Liver (tissue), 8 donors: ENCODE measurements at regions not wholly inside any gene's neighbourhood (a gene's known extent, or its start where the extent isn't known, plus 50 kb on each side); places are given as distances from the start of the nearest gene placed in this dataset.

ENCODE experiments used
- DNase-seq: peaks from one replicate; pipeline ENCODE4 v3.0.0-alpha.2; 2017; ENCODE audit warnings: low spot score
- H3K27ac ChIP-seq, 2 donors: one replicate each; pipeline ENCODE4 v1.7.0; 2013; ENCODE audit warnings: inconsistent platforms in 2 of 2, low read length in 2 of 2, control low read depth in 1 of 2, low read depth in 1 of 2, mild to moderate bottlenecking in 1 of 2
- H3K27me3 ChIP-seq, 4 donors: one replicate each; pipeline versions ENCODE4 v1.6.1 to v1.7.0; 2013; ENCODE audit warnings: low read length in 3 of 4, inconsistent platforms in 1 of 4, mild to moderate bottlenecking in 1 of 4, moderate library complexity in 1 of 4; ENCODE audit not compliant: control insufficient read depth in 4 of 4, insufficient read depth in 4 of 4
- H3K36me3 ChIP-seq, 4 donors: one replicate each; pipeline versions ENCODE4 v1.6.1 to v1.7.0; 2013; ENCODE audit warnings: low read length in 3 of 4, mild to moderate bottlenecking in 3 of 4, low read depth in 1 of 4, moderate library complexity in 1 of 4; ENCODE audit not compliant: control insufficient read depth in 4 of 4, insufficient read depth in 3 of 4
- H3K4me1 ChIP-seq, 4 donors: one replicate each; pipeline versions ENCODE4 v1.6.1 to v1.7.0; 2013; ENCODE audit warnings: low read length in 3 of 4, mild to moderate bottlenecking in 3 of 4, moderate library complexity in 1 of 4; ENCODE audit not compliant: control insufficient read depth in 4 of 4, insufficient read depth in 4 of 4
- H3K4me3 ChIP-seq, 3 donors: one replicate each; pipeline versions ENCODE4 v1.6.1 to v1.7.0; 2013; ENCODE audit warnings: low read length in 3 of 3, control low read depth in 1 of 3, low read depth in 1 of 3, mild to moderate bottlenecking in 1 of 3
- H3K9ac ChIP-seq, 2 donors: one replicate each; pipeline ENCODE4 v1.7.0; 2013; ENCODE audit warnings: low read length in 2 of 2, mild to moderate bottlenecking in 2 of 2, moderate library complexity in 2 of 2, control low read depth in 1 of 2, low read depth in 1 of 2
- H3K9me3 ChIP-seq, 4 donors: one replicate each; pipeline versions ENCODE4 v1.6.1 to v1.7.0; 2013; ENCODE audit warnings: low read length in 3 of 4; ENCODE audit not compliant: control insufficient read depth in 4 of 4
- CTCF ChIP-seq: fragments of 150-350 bp; IDR thresholded peaks from 2 replicates; pipeline ENCODE4 v1.5.1; 2017; ENCODE audit warnings: improper control_type of control experiment, low read depth, low read length; ENCODE audit not compliant: missing input control
- EGR1 ChIP-seq, 2 donors: IDR thresholded peaks; 2 replicates each; pipeline ENCODE4 v1.6.1; 2016 to 2018; ENCODE audit warnings: antibody characterized with exemption in 2 of 2, low read depth in 2 of 2
- FOXA1 ChIP-seq: IDR thresholded peaks from 2 replicates; pipeline ENCODE4 v1.6.1; 2016; ENCODE audit warnings: antibody characterized with exemption
- FOXA2 ChIP-seq: IDR thresholded peaks from 2 replicates; pipeline ENCODE4 v1.6.1; 2016; ENCODE audit warnings: antibody characterized with exemption
- HNF4A ChIP-seq, 2 donors: conservative IDR thresholded peaks; 2 replicates each; pipeline ENCODE4 v1.6.1; 2016; ENCODE audit warnings: antibody characterized with exemption in 2 of 2, mild to moderate bottlenecking in 2 of 2
- HNF4G ChIP-seq: IDR thresholded peaks from 2 replicates; pipeline ENCODE4 v1.6.1; 2016; ENCODE audit warnings: antibody characterized with exemption
- MAX ChIP-seq: IDR thresholded peaks from 2 replicates; pipeline ENCODE4 v1.6.1; 2016; ENCODE audit warnings: antibody characterized with exemption
- NR2F2 ChIP-seq: IDR thresholded peaks from 2 replicates; pipeline ENCODE4 v1.6.1; 2016; ENCODE audit warnings: antibody characterized with exemption
- RAD21 ChIP-seq, 2 donors: IDR thresholded peaks; 2 replicates each; pipeline ENCODE4 v1.6.1; 2016; ENCODE audit warnings: antibody characterized with exemption in 2 of 2, mild to moderate bottlenecking in 2 of 2
- RXRA ChIP-seq, 2 donors: IDR thresholded peaks; 2 replicates each; pipeline ENCODE4 v1.6.1; 2017 to 2018; ENCODE audit warnings: antibody characterized with exemption in 2 of 2, mild to moderate bottlenecking in 1 of 2
- SP1 ChIP-seq: IDR thresholded peaks from 2 replicates; pipeline ENCODE4 v1.6.1; 2018; ENCODE audit warnings: antibody characterized with exemption, mild to moderate bottlenecking
- TAF1 ChIP-seq: conservative IDR thresholded peaks from 2 replicates; pipeline ENCODE4 v1.6.1; 2016; ENCODE audit warnings: antibody characterized with exemption, mild to moderate bottlenecking
- YY1 ChIP-seq: IDR thresholded peaks from 2 replicates; pipeline ENCODE4 v1.6.1; 2016; ENCODE audit warnings: antibody characterized with exemption, mild to moderate bottlenecking
- ZBTB33 ChIP-seq: IDR thresholded peaks from 2 replicates; pipeline ENCODE4 v1.6.1; 2016; ENCODE audit warnings: antibody characterized with exemption
- WGBS: extraction: QIAGEN DNeasy Blood & Tissue Kit; methylation state at CpG from one replicate; pipeline ENCODE4 v1.1.7; 2013; 5-methylcytosine and 5-hydroxymethylcytosine counted together
- TF ChIP-seq, protein P1 (sequence below): IDR thresholded peaks from 2 replicates; pipeline ENCODE4 v1.6.1; 2016; ENCODE audit warnings: antibody characterized with exemption, mild to moderate bottlenecking
- donor health status: healthy.
- donor health status: healthy.
- donor health status: healthy.
- donor health status: healthy.
- donor health status: healthy.

DNA sequence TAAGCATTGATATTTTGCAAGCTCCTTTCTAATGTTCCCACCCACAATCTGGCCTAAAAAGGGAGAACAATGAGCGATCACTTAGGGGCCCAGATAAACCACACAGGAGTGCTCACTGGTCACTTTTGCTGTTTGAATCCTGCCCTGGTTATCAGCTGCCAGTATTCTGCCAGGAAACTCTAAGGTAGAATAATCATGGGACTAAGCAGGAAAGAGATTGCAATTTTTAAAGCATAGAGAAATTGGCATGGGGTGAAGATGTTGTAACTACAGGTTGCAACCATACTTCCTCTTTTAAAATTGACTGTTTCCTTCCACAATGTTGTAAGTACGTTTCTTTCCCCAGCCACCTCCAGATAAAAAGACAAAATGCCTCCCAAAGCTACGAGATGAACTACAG lies 251.2 kb upstream of the CDH11 start:
- TF ChIP-seq, protein P1, sequence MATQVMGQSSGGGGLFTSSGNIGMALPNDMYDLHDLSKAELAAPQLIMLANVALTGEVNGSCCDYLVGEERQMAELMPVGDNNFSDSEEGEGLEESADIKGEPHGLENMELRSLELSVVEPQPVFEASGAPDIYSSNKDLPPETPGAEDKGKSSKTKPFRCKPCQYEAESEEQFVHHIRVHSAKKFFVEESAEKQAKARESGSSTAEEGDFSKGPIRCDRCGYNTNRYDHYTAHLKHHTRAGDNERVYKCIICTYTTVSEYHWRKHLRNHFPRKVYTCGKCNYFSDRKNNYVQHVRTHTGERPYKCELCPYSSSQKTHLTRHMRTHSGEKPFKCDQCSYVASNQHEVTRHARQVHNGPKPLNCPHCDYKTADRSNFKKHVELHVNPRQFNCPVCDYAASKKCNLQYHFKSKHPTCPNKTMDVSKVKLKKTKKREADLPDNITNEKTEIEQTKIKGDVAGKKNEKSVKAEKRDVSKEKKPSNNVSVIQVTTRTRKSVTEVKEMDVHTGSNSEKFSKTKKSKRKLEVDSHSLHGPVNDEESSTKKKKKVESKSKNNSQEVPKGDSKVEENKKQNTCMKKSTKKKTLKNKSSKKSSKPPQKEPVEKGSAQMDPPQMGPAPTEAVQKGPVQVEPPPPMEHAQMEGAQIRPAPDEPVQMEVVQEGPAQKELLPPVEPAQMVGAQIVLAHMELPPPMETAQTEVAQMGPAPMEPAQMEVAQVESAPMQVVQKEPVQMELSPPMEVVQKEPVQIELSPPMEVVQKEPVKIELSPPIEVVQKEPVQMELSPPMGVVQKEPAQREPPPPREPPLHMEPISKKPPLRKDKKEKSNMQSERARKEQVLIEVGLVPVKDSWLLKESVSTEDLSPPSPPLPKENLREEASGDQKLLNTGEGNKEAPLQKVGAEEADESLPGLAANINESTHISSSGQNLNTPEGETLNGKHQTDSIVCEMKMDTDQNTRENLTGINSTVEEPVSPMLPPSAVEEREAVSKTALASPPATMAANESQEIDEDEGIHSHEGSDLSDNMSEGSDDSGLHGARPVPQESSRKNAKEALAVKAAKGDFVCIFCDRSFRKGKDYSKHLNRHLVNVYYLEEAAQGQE: no peak
- TF ChIP-seq TAF1 (no peak), HNF4A (conservative IDR thresholded peaks at IDR 0.05) (no peak), MAX (no peak)
- DNase-seq: no peak
- no peaks in the 10 kb centered on the region for H3K27me3 ChIP-seq
- no peaks in the 10 kb centered on the region for H3K4me1 ChIP-seq
- no peaks in the 10 kb centered on the region for H3K36me3 ChIP-seq
- WGBS: 31% methylated on average over 3 of the region's 3 CpGs
- no peak overlapping the region for H3K27ac ChIP-seq
- H3K9me3 ChIP-seq: no peaks in the 10 kb centered on the region
- H3K9ac ChIP-seq: no peak overlapping the region
- H3K4me3 ChIP-seq: no peak overlapping the region

GRCh38 chr16:65372171-65372570 lies 250.3 kb upstream of the CDH11 start:
- H3K9me3 ChIP-seq: no peaks in the 10 kb centered on the region
- no peak overlapping the region for H3K9ac ChIP-seq
- no peak overlapping the region for H3K4me3 ChIP-seq
- TF ChIP-seq NR2F2 (no peak), ZBTB33 (no peak), FOXA2 (no peak), FOXA1 (no peak), RXRA (IDR thresholded peaks at IDR 0.05) (no peak), RAD21 (IDR thresholded peaks at IDR 0.05) (no peak), YY1 (no peak), HNF4G (no peak), SP1 (no peak), HNF4A (conservative IDR thresholded peaks at IDR 0.05) (no peak), CTCF (no peak), EGR1 (IDR thresholded peaks at IDR 0.05; ENCODE audit: low read depth in 2 of 2) (no peak), MAX (no peak)
- no peak for DNase-seq
- H3K4me1 ChIP-seq: no peaks in the 10 kb centered on the region
- no peaks in the 10 kb centered on the region for H3K27me3 ChIP-seq
- H3K27ac ChIP-seq: no peak overlapping the region
- H3K36me3 ChIP-seq: no peaks in the 10 kb centered on the region
